ENCODE measurements at regions not wholly inside any gene's neighbourhood (a gene's known extent, or its start where the extent isn't known, plus 50 kb on each side); places are given as distances from the start of the nearest gene placed in this dataset.

DNA sequence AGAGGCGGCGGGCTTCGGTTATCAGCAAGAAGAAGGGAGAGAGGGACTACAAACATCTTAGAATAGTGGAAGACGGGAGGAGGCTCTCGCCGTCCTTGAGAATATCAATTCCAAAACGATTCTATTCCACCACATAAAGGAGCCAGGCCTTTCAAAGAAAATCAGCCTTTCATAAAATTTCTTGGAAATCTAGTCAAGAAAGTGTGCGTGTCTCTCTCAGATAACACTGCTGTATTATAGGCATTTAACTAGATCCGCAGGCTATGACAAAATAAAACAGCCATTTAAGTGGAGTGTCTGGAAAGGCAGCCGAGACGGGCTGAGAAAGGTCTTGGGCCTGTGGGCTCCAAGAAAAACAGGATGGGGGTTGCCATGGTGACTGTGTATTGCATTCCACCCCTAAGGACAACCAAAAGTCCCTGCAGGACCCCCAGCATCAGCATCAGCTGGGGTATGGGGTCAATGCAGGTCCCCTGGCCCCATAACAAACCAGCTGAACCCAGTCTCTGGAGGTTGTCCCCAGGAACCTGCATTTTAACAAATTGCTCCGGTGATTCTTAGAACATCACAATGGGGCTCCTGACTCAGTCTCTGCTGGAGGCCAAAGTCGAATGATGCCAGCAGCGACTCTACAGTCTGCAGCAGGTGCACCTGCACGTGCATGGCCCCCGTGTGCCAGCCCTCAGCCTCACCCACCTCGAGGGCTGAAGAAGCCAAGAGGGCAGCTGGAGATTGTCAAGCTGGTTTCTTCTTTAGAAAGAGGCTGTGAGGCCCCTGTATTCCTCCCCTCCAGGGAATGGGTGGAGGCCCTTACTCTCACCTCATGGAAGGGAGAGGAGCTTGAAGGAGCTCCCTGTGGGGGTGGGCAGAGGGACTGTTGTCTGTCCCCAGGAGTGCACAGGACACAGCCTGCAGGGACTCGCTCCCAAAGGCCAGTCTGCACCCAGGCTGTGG lies 287.4 kb downstream of the NPHP4 start:
- H3K9me3 ChIP-seq (ENCODE audit: control insufficient read depth in 1 of 2, insufficient read depth in 1 of 2, low read depth in 1 of 2, low read length in 2 of 2) = no peaks in the 10 kb centered on the region
- RAD21 ChIA-PET (ENCODE audit: low non-redundant PET in 1 of 2, low total read pairs in 2 of 2, uncharacterized antibody in 2 of 2, unreplicated experiment in 2 of 2) = no interaction called here
- H3K9me2 ChIP-seq (ENCODE audit: insufficient read depth) = no peaks in the 10 kb centered on the region
- H4K20me1 ChIP-seq (ENCODE audit: insufficient read depth) = no peaks in the 10 kb centered on the region
- no peak overlapping the region for H2AFZ ChIP-seq (ENCODE audit: low read depth, low read length, poor library complexity, severe bottlenecking)
- H3K36me3 ChIP-seq (ENCODE audit: control insufficient read depth in 1 of 2, insufficient read depth in 2 of 2, low read length in 2 of 2) = no peaks in the 10 kb centered on the region
- CTCF ChIA-PET = no interaction called here
- DNase-seq (ENCODE audit: low read depth, low spot score) = no peak
- H3K4me2 ChIP-seq (ENCODE audit: low read length) = no peak overlapping the region
- no peaks in the 10 kb centered on the region for H3K79me2 ChIP-seq (ENCODE audit: insufficient read depth, low read length)
- intact Hi-C loops (cut with micrococcal nuclease) = no loop called here
- no peak for ATAC-seq
- no peak overlapping the region for H3K4me3 ChIP-seq (replicated peaks in 1 of 2; ENCODE audit: low read depth in 1 of 2, low read length in 2 of 2)
- BruUV-seq (replicated peaks) = no TSS peak
- H3K27me3 ChIP-seq (ENCODE audit: insufficient read depth, low read length) = peaks cover 6% of the 10 kb centered on the region; the same call in 1 of the 2 replicates
- H3K27ac ChIP-seq (ENCODE audit: low read depth, low read length) = no peak overlapping the region
- POLR2A ChIA-PET = no interaction called here
- no peak for TF ChIP-seq EGR1 (IDR thresholded peaks at IDR 0.05; ENCODE audit: low read depth)
- TF ChIP-seq, protein P1, sequence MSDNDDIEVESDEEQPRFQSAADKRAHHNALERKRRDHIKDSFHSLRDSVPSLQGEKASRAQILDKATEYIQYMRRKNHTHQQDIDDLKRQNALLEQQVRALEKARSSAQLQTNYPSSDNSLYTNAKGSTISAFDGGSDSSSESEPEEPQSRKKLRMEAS (IDR thresholded peaks at IDR 0.05) = no peak
- no peak for TF ChIP-seq RAD21 (IDR thresholded peaks at IDR 0.05; ENCODE audit: low read depth)
- no peak for TF ChIP-seq CEBPB (IDR thresholded peaks at IDR 0.05; ENCODE audit: low read depth)
- TF ChIP-seq FOSL1 (IDR thresholded peaks at IDR 0.05; ENCODE audit: low read depth) = no peak
- no peak for TF ChIP-seq POLR2A (IDR thresholded peaks at IDR 0.05; ENCODE audit: borderline replicate concordance, extremely low read depth, insufficient read depth, insufficient read length)
- TF ChIP-seq TCF7L2 (IDR thresholded peaks at IDR 0.05; ENCODE audit: borderline replicate concordance, extremely low read depth, insufficient read depth, insufficient read length) = no peak
- TF ChIP-seq EZH2phosphoT487 (IDR thresholded peaks at IDR 0.05; ENCODE audit: borderline replicate concordance) = no peak
- TF ChIP-seq, protein P2, sequence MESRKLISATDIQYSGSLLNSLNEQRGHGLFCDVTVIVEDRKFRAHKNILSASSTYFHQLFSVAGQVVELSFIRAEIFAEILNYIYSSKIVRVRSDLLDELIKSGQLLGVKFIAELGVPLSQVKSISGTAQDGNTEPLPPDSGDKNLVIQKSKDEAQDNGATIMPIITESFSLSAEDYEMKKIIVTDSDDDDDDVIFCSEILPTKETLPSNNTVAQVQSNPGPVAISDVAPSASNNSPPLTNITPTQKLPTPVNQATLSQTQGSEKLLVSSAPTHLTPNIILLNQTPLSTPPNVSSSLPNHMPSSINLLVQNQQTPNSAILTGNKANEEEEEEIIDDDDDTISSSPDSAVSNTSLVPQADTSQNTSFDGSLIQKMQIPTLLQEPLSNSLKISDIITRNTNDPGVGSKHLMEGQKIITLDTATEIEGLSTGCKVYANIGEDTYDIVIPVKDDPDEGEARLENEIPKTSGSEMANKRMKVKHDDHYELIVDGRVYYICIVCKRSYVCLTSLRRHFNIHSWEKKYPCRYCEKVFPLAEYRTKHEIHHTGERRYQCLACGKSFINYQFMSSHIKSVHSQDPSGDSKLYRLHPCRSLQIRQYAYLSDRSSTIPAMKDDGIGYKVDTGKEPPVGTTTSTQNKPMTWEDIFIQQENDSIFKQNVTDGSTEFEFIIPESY (IDR thresholded peaks at IDR 0.05; ENCODE audit: extremely low read depth, insufficient replicate concordance, low read length) = no peak
- TF ChIP-seq POLR2AphosphoS5 (IDR thresholded peaks at IDR 0.05; ENCODE audit: low read depth, low read length) = no peak
- TF ChIP-seq JUND (IDR thresholded peaks at IDR 0.05) = no peak
- no peak for TF ChIP-seq ZFX (IDR thresholded peaks at IDR 0.05)
- no peak for TF ChIP-seq SP1 (IDR thresholded peaks at IDR 0.05; ENCODE audit: low read depth)
- TF ChIP-seq, protein P3, sequence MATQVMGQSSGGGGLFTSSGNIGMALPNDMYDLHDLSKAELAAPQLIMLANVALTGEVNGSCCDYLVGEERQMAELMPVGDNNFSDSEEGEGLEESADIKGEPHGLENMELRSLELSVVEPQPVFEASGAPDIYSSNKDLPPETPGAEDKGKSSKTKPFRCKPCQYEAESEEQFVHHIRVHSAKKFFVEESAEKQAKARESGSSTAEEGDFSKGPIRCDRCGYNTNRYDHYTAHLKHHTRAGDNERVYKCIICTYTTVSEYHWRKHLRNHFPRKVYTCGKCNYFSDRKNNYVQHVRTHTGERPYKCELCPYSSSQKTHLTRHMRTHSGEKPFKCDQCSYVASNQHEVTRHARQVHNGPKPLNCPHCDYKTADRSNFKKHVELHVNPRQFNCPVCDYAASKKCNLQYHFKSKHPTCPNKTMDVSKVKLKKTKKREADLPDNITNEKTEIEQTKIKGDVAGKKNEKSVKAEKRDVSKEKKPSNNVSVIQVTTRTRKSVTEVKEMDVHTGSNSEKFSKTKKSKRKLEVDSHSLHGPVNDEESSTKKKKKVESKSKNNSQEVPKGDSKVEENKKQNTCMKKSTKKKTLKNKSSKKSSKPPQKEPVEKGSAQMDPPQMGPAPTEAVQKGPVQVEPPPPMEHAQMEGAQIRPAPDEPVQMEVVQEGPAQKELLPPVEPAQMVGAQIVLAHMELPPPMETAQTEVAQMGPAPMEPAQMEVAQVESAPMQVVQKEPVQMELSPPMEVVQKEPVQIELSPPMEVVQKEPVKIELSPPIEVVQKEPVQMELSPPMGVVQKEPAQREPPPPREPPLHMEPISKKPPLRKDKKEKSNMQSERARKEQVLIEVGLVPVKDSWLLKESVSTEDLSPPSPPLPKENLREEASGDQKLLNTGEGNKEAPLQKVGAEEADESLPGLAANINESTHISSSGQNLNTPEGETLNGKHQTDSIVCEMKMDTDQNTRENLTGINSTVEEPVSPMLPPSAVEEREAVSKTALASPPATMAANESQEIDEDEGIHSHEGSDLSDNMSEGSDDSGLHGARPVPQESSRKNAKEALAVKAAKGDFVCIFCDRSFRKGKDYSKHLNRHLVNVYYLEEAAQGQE (IDR thresholded peaks at IDR 0.05; ENCODE audit: low read depth) = no peak
- TF ChIP-seq EZH2 (IDR thresholded peaks at IDR 0.05) = no peak
- TF ChIP-seq YY1 (IDR thresholded peaks at IDR 0.05; ENCODE audit: extremely low read depth, insufficient replicate concordance, low read depth, low read length) = no peak
- TF ChIP-seq, protein P4, sequence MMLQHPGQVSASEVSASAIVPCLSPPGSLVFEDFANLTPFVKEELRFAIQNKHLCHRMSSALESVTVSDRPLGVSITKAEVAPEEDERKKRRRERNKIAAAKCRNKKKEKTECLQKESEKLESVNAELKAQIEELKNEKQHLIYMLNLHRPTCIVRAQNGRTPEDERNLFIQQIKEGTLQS (IDR thresholded peaks at IDR 0.05) = no peak
- no peak for TF ChIP-seq CBX3 (IDR thresholded peaks at IDR 0.05; ENCODE audit: low read depth)
- no peak for TF ChIP-seq SIN3A (IDR thresholded peaks at IDR 0.05; ENCODE audit: low read depth)
- no peak overlapping the region for H3K9ac ChIP-seq (ENCODE audit: low read length)
- H3K4me1 ChIP-seq (ENCODE audit: control insufficient read depth in 1 of 2, insufficient read depth in 2 of 2, low read length in 2 of 2) = peaks cover 0 to 14% of the 10 kb centered on the region in 2 experiments; a peak in 2 of 4 replicates

Measured in HCT116 (cell line).